Activated gamma-delta T cell treated with anti-CD3 and anti-CD28 coated beads, Interleukin-2, amount 50 U/mL, for 16 hours (primary cell): ENCODE measurements at regions not wholly inside any gene's neighbourhood (a gene's known extent, or its start where the extent isn't known, plus 50 kb on each side); places are given as distances from the start of the nearest gene placed in this dataset.

Experiments
- DNase-seq: peaks from one replicate; pipeline ENCODE4 v3.0.0-alpha.2; 2020; ENCODE audit warnings: low read depth

GRCh38 chr15:70264014-70264582, 166.4 kb upstream of the TLE3 start:
- DNase-seq = no peak

GRCh38 chr15:70262591-70263274, 165.0 kb upstream of the TLE3 start:
- DNase-seq = no peak

- DNase-seq = no peak
These were observed 164.5 kb upstream of the TLE3 start for GRCh38 chr15:70262171-70262570.

GRCh38 chr15:70261083-70261482, 163.4 kb upstream of the TLE3 start:
- no peak for DNase-seq

- DNase-seq = no peak
These were observed 162.9 kb upstream of the TLE3 start for GRCh38 chr15:70260580-70260979.

- no peak for DNase-seq
These were observed 162.2 kb upstream of the TLE3 start for GRCh38 chr15:70259640-70260508.

- no peak for DNase-seq
These were observed 161.3 kb upstream of the TLE3 start for GRCh38 chr15:70259028-70259424.

- peak; percentile 69 for DNase-seq
These were observed 160.8 kb upstream of the TLE3 start for GRCh38 chr15:70258369-70259027.

GRCh38 chr15:70257573-70258248, 160.0 kb upstream of the TLE3 start:
- no peak for DNase-seq

- no peak for DNase-seq
These were observed 159.3 kb upstream of the TLE3 start for GRCh38 chr15:70257047-70257446.

GRCh38 chr15:70254311-70254869, 156.7 kb upstream of the TLE3 start:
- no peak for DNase-seq

- no peak for DNase-seq
These were observed 155.9 kb upstream of the TLE3 start for GRCh38 chr15:70253461-70254156.

GRCh38 chr15:70252951-70253320, 155.2 kb upstream of the TLE3 start:
- no peak for DNase-seq

- no peak for DNase-seq
These were observed 154.6 kb upstream of the TLE3 start for GRCh38 chr15:70252056-70252950.

- DNase-seq = no peak
These were observed 153.7 kb upstream of the TLE3 start for GRCh38 chr15:70251246-70251990.

GRCh38 chr15:70250208-70251201, 152.8 kb upstream of the TLE3 start:
- no peak for DNase-seq

GRCh38 chr15:70249616-70250015, 151.9 kb upstream of the TLE3 start:
- no peak for DNase-seq
